CD4-positive, alpha-beta T cell (primary cell): ENCODE measurements at regions not wholly inside any gene's neighbourhood (a gene's known extent, or its start where the extent isn't known, plus 50 kb on each side); places are given as distances from the start of the nearest gene placed in this dataset.
A peak's percentile ranks its signal among the peaks of the same experiment; 100 is the strongest.

ENCODE experiments used
- ATAC-seq: fragments of 200-7000 bp; cut with Tn5 transposase; one replicate; pipeline ENCODE4 v1.10.0; 2022; ENCODE audit warnings: mild to moderate bottlenecking; ENCODE audit not compliant: poor library complexity
- CTCF ChIA-PET: fragments of 350-600 bp; sonication (Branson Sonifier 250); formaldehyde crosslinking; loops from one replicate; lab custom pipeline; 2021; ENCODE audit warnings: antibody characterized with exemption, inconsistent platforms; lab: Charles Lee
- POLR2A ChIA-PET: fragments of 350-600 bp; sonication (Branson Sonifier 250); formaldehyde crosslinking; loops from one replicate; lab custom pipeline; 2021; ENCODE audit warnings: antibody characterized with exemption, inconsistent platforms; lab: Charles Lee
- DNase-seq, 14 experiments: peaks; one replicate each; pipeline ENCODE4 v3.0.0-alpha.2; 2013 to 2020; ENCODE audit warnings: mixed read lengths in 2 of 14
- H3K27ac ChIP-seq, 2 donors: one replicate each; pipeline versions ENCODE4 v1.5.1 to v1.7.0; 2013; ENCODE audit warnings: low read length in 2 of 2, low read depth in 1 of 2, mild to moderate bottlenecking in 1 of 2
- H3K27me3 ChIP-seq, 2 experiments: 1 replicate in 1 of 2; 2 replicates in 1 of 2; pipeline versions ENCODE4 v1.6.1 to v1.7.0; 2013; ENCODE audit warnings: low read length in 2 of 2, control low read depth in 1 of 2, mild to moderate bottlenecking in 1 of 2, moderate library complexity in 1 of 2; ENCODE audit not compliant: insufficient read depth in 2 of 2, control insufficient read depth in 1 of 2
- H3K36me3 ChIP-seq: one replicate; pipeline ENCODE4 v1.6.1; 2013; ENCODE audit warnings: low read length, control low read depth; ENCODE audit not compliant: insufficient read depth
- H3K4me1 ChIP-seq: one replicate; pipeline ENCODE4 v1.6.1; 2013; ENCODE audit warnings: low read length, control low read depth; ENCODE audit not compliant: insufficient read depth
- H3K4me3 ChIP-seq: one replicate; pipeline ENCODE4 v1.5.1; 2013; ENCODE audit warnings: mild to moderate bottlenecking, low read length, moderate library complexity
- H3K9me3 ChIP-seq, 2 experiments: 1 replicate in 1 of 2; 2 replicates in 1 of 2; pipeline versions ENCODE4 v1.6.1 to v1.7.0; 2013; ENCODE audit warnings: low read length in 2 of 2, mild to moderate bottlenecking in 2 of 2, control low read depth in 1 of 2, moderate library complexity in 1 of 2; ENCODE audit not compliant: control insufficient read depth in 1 of 2, insufficient read depth in 1 of 2
- H3K27ac Mint-ChIP-seq: one replicate; pipeline ENCODE4 v1.8.0; 2020; ENCODE audit warnings: mixed read lengths
- H3K27me3 Mint-ChIP-seq: one replicate; pipeline ENCODE4 v1.8.0; 2021; ENCODE audit warnings: mixed read lengths
- H3K36me3 Mint-ChIP-seq: one replicate; pipeline ENCODE4 v1.8.0; 2021; ENCODE audit warnings: low read depth, mixed read lengths
- H3K4me1 Mint-ChIP-seq: one replicate; pipeline ENCODE4 v1.8.0; 2021; ENCODE audit warnings: low read depth, mixed read lengths
- H3K4me3 Mint-ChIP-seq: one replicate; pipeline ENCODE4 v1.8.0; 2020; ENCODE audit warnings: mild to moderate bottlenecking, mixed read lengths
- H3K9me3 Mint-ChIP-seq: one replicate; pipeline ENCODE4 v1.8.0; 2020; ENCODE audit warnings: mixed read lengths
- CTCF ChIP-seq: fragments of 200-600 bp; IDR thresholded peaks from one replicate; pipeline ENCODE4 v1.8.0; 2022; ENCODE audit warnings: antibody characterized with exemption, mild to moderate bottlenecking
- intact Hi-C, 2 experiments: fragments of 100-400 bp; cut with DNase I in 1 of 2; cut with micrococcal nuclease in 1 of 2; formaldehyde crosslinking; loops; one replicate each; pipeline versions ENCODE4 v1.15.1 to v1.9.0; 2023 to 2025; cut with DNase I, micrococcal nuclease

DNA sequence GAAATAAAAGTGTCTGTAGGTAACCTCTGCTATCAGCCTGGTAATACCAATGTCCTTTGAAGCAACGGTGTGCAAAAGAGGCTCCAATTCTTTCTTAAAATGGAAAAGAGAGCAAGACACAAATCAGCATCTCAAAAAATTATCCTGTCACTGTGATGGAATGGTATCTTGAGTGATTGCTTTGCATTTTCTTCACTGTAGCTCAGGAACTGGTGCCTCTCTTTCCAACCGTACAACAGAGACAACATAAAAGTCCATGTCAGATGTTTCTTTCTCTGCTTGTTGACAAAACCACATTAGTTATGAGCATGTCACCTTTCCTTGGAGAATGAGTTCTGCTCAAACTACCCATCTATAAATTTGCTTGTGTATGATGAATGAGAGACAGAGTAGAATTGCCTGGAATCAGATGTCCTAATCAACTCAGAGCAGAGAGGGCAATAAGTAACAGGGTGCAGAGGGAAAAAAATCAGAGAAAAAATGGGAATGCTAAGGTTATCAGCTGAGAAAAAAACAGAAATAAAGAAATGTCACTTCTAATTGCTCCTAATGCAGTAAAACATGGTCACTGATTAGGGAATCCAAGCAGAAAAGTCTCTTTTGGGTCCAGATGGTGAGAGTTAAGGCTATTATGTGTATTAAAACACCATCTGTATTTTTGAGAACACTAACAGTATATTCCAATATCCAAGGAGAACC, 465.0 kb upstream of the ATP2B1 start:
- no peaks in the 10 kb centered on the region for H3K9me3 ChIP-seq
- no peaks in the 10 kb centered on the region for H3K36me3 ChIP-seq
- ATAC-seq (no peak), DNase-seq (no peak)
- no peak overlapping the region for H3K27ac Mint-ChIP-seq
- CTCF ChIA-PET, result no interaction called here
- H3K36me3 Mint-ChIP-seq, result no peaks in the 10 kb centered on the region
- POLR2A ChIA-PET, result no interaction called here
- H3K4me3 ChIP-seq, result no peak overlapping the region
- intact Hi-C loops, result no loop called here
- no peaks in the 10 kb centered on the region for H3K9me3 Mint-ChIP-seq
- H3K27me3 Mint-ChIP-seq, result no peaks in the 10 kb centered on the region
- H3K4me1 ChIP-seq, result no peaks in the 10 kb centered on the region
- H3K27ac ChIP-seq, result no peak overlapping the region
- H3K27me3 ChIP-seq, result no peaks in the 10 kb centered on the region
- no peaks in the 10 kb centered on the region for H3K4me1 Mint-ChIP-seq
- TF ChIP-seq CTCF, result no peak
- H3K4me3 Mint-ChIP-seq, result no peak overlapping the region

DNA sequence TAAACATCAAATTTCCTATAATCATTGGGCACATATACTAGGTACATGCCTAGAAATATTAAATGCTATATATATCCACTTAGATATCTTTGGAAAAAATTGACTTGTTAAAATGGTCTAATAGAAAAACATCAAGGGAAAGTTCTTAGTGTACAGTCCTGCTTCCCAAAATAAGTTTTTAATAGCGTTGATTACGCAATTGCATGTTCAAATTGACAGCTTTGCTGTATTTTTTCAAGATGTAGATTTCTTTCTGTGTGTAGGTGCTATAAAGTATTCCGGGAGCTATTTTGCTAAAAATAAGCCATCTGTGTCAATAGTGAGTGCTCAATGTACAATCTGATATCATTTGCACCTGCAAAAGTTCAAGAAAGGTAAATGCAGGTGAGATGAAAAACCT, 463.9 kb upstream of the ATP2B1 start:
- H3K27me3 Mint-ChIP-seq, result no peaks in the 10 kb centered on the region
- ChIA-PET POLR2A (no interaction called here), CTCF (no interaction called here)
- H3K27ac ChIP-seq, result no peak overlapping the region
- no peaks in the 10 kb centered on the region for H3K4me1 Mint-ChIP-seq
- H3K27ac Mint-ChIP-seq, result no peak overlapping the region
- no peaks in the 10 kb centered on the region for H3K4me1 ChIP-seq
- TF ChIP-seq CTCF, result no peak
- no peaks in the 10 kb centered on the region for H3K36me3 ChIP-seq
- no peak for DNase-seq
- no peaks in the 10 kb centered on the region for H3K36me3 Mint-ChIP-seq
- ATAC-seq, result no peak
- no peak overlapping the region for H3K4me3 ChIP-seq
- H3K9me3 Mint-ChIP-seq, result no peaks in the 10 kb centered on the region
- no peak overlapping the region for H3K4me3 Mint-ChIP-seq
- no peaks in the 10 kb centered on the region for H3K27me3 ChIP-seq
- H3K9me3 ChIP-seq, result no peaks in the 10 kb centered on the region
- intact Hi-C loops, result no loop called here

- no peaks in the 10 kb centered on the region for H3K36me3 Mint-ChIP-seq
- Histone ChIP-seq H3K4me3 (no peak overlapping the region), H3K27ac (no peak overlapping the region), H3K9me3 (no peaks in the 10 kb centered on the region), H3K4me1 (no peaks in the 10 kb centered on the region), H3K27me3 (no peaks in the 10 kb centered on the region), H3K36me3 (no peaks in the 10 kb centered on the region)
- no peak for DNase-seq
- TF ChIP-seq CTCF, result peak; percentile 18
- H3K4me1 Mint-ChIP-seq, result no peaks in the 10 kb centered on the region
- no peaks in the 10 kb centered on the region for H3K27me3 Mint-ChIP-seq
- POLR2A ChIA-PET, result no interaction called here
- H3K27ac Mint-ChIP-seq, result no peak overlapping the region
- intact Hi-C loops, result no loop called here
- CTCF ChIA-PET, result no interaction called here
- no peaks in the 10 kb centered on the region for H3K9me3 Mint-ChIP-seq
- H3K4me3 Mint-ChIP-seq, result no peak overlapping the region
- no peak for ATAC-seq
Observed at GRCh38 chr12:90170740-90171139, 462.1 kb upstream of the ATP2B1 start.
